PC-3 (cell line): ENCODE measurements at regions not wholly inside any gene's neighbourhood (a gene's known extent, or its start where the extent isn't known, plus 50 kb on each side); places are given as distances from the start of the nearest gene placed in this dataset.

Experiments used
- ATAC-seq: fragments of 200-7000 bp; cut with Tn5 transposase; 2 replicates; pipeline ENCODE4 v1.9.1; 2020; ENCODE audit warnings: mild to moderate bottlenecking, moderate library complexity
- BruUV-seq: library from RNA; stranded (reverse); fragments of 400-500 nt; replicated peaks from 2 replicates; lab custom pipeline; 2021; lab: Mats Ljungman, UMichigan
- CTCF ChIA-PET: fragments of 300-600 bp; sonication (Branson Sonifier 250); formaldehyde crosslinking; loops from one replicate; lab custom pipeline; 2022; ENCODE audit warnings: antibody characterized with exemption; lab: Charles Lee
- POLR2A ChIA-PET: fragments of 300-600 bp; sonication (Branson Sonifier 250); formaldehyde crosslinking; loops from one replicate; lab custom pipeline; 2022; ENCODE audit warnings: antibody characterized with exemption; ENCODE audit not compliant: unreplicated experiment; lab: Charles Lee
- DNase-seq: peaks from one replicate; pipeline ENCODE4 v3.0.0-alpha.2; 2015
- H2AFZ ChIP-seq: fragments of 300-600 bp; sonication (generic); 2 replicates; pipeline ENCODE4 v1.6.0; 2016; ENCODE audit warnings: antibody characterized with exemption, low read length
- H3F3A ChIP-seq: fragments of 300-600 bp; sonication (generic); one replicate; pipeline ENCODE4 v1.6.0; 2017; ENCODE audit warnings: antibody characterized with exemption, low read length, control low read depth, mild to moderate bottlenecking; ENCODE audit not compliant: unreplicated experiment
- H3K27ac ChIP-seq: fragments of 300-600 bp; sonication (generic); 2 replicates; pipeline ENCODE4 v1.5.1; 2016; ENCODE audit warnings: mild to moderate bottlenecking, low read length
- H3K27me3 ChIP-seq: fragments of 300-600 bp; sonication (generic); 2 replicates; pipeline ENCODE4 v1.6.1; 2016; ENCODE audit warnings: low read length, mixed read lengths
- H3K36me3 ChIP-seq: fragments of 300-600 bp; sonication (generic); 2 replicates; pipeline ENCODE4 v1.6.1; 2016; ENCODE audit warnings: low read depth, mixed run types, low read length, mixed read lengths
- H3K4me1 ChIP-seq: fragments of 300-600 bp; sonication (generic); 2 replicates; pipeline ENCODE4 v1.5.1; 2016; ENCODE audit warnings: low read length; ENCODE audit not compliant: insufficient read depth
- H3K4me2 ChIP-seq: fragments of 300-600 bp; sonication (generic); 2 replicates; pipeline ENCODE4 v1.6.0; 2016; ENCODE audit warnings: low read length
- H3K4me3 ChIP-seq: fragments of 300-600 bp; sonication (generic); 2 replicates; pipeline ENCODE4 v1.5.1; 2016; ENCODE audit warnings: mild to moderate bottlenecking, low read length, mixed read lengths
- H3K79me2 ChIP-seq: fragments of 300-600 bp; sonication (generic); 2 replicates; pipeline ENCODE4 v1.6.1; 2017; ENCODE audit warnings: low read length, mixed read lengths
- H3K9ac ChIP-seq: fragments of 300-600 bp; sonication (generic); 2 replicates; pipeline ENCODE4 v1.6.0; 2016; ENCODE audit warnings: mild to moderate bottlenecking, low read length
- H3K9me2 ChIP-seq: fragments of 300-600 bp; sonication (generic); replicated peaks from 2 replicates; pipeline ENCODE4 v1.6.1; 2016; ENCODE audit warnings: mixed run types, low read length, mixed read lengths
- H3K9me3 ChIP-seq: fragments of 300-600 bp; sonication (generic); 2 replicates; pipeline ENCODE4 v1.6.1; 2016; ENCODE audit warnings: low read length, mixed read lengths
- H4K20me1 ChIP-seq: fragments of 300-600 bp; sonication (generic); 2 replicates; pipeline ENCODE4 v1.6.1; 2016; ENCODE audit warnings: low read length, mixed read lengths
- CTCF ChIP-seq: fragments of 300-600 bp; sonication (generic); conservative IDR thresholded peaks from 2 replicates; pipeline ENCODE4 v1.5.1; 2017; ENCODE audit warnings: antibody characterized with exemption, low read depth, mild to moderate bottlenecking, low read length
- EZH2 ChIP-seq: fragments of 300-600 bp; sonication (generic); IDR thresholded peaks from one replicate; pipeline ENCODE4 v1.6.1; 2017; ENCODE audit warnings: antibody characterized with exemption, mild to moderate bottlenecking, low read length; ENCODE audit not compliant: unreplicated experiment
- EZH2phosphoT487 ChIP-seq: fragments of 300-600 bp; sonication (generic); IDR thresholded peaks from 2 replicates; pipeline ENCODE4 v1.6.1; 2018; ENCODE audit warnings: mild to moderate bottlenecking, antibody characterized with exemption, low read length, borderline replicate concordance
- intact Hi-C: fragments of 100-400 bp; cut with micrococcal nuclease; formaldehyde crosslinking; loops from 2 replicates; pipeline ENCODE4 v1.9.0; 2023

GRCh38 chr13:85969331-85969730, 170.1 kb upstream of the SLITRK6 start:
- H3K9me2 ChIP-seq = no peaks in the 10 kb centered on the region
- H3K27ac ChIP-seq = no peak overlapping the region
- ChIA-PET POLR2A (no interaction called here), CTCF (no interaction called here)
- H3K4me1 ChIP-seq = peaks cover 4% of the 10 kb centered on the region; the same call in 1 of the 2 replicates
- H3K9ac ChIP-seq = no peak overlapping the region
- H3K9me3 ChIP-seq = no peaks in the 10 kb centered on the region
- H3K4me3 ChIP-seq = no peak overlapping the region
- no peaks in the 10 kb centered on the region for H3K27me3 ChIP-seq
- intact Hi-C loops = no loop called here
- TF ChIP-seq CTCF (no peak), EZH2phosphoT487 (no peak), EZH2 (no peak)
- ATAC-seq = no peak
- no peak for DNase-seq
- H3K4me2 ChIP-seq = no peak overlapping the region
- no peaks in the 10 kb centered on the region for H3K36me3 ChIP-seq
- no TSS peak for BruUV-seq
- no peaks in the 10 kb centered on the region for H3K79me2 ChIP-seq
- H3F3A ChIP-seq = no peaks in the 10 kb centered on the region
- no peak overlapping the region for H2AFZ ChIP-seq
- no peaks in the 10 kb centered on the region for H4K20me1 ChIP-seq

- DNase-seq (no peak), ATAC-seq (no peak)
- intact Hi-C loops = no loop called here
- H3K4me2 ChIP-seq = no peak overlapping the region
- no peaks in the 10 kb centered on the region for H3K36me3 ChIP-seq
- H3K27ac ChIP-seq = no peak overlapping the region
- no peak overlapping the region for H3K4me3 ChIP-seq
- H2AFZ ChIP-seq = no peak overlapping the region
- H3K9me3 ChIP-seq = no peaks in the 10 kb centered on the region
- no peaks in the 10 kb centered on the region for H3K27me3 ChIP-seq
- BruUV-seq = no TSS peak
- H4K20me1 ChIP-seq = no peaks in the 10 kb centered on the region
- POLR2A ChIA-PET = no interaction called here
- H3K4me1 ChIP-seq = no peaks in the 10 kb centered on the region
- no peaks in the 10 kb centered on the region for H3K79me2 ChIP-seq
- H3F3A ChIP-seq = no peaks in the 10 kb centered on the region
- TF ChIP-seq EZH2 = no peak
- TF ChIP-seq CTCF = no peak
- no peak for TF ChIP-seq EZH2phosphoT487
- no peaks in the 10 kb centered on the region for H3K9me2 ChIP-seq
- CTCF ChIA-PET = no interaction called here
- H3K9ac ChIP-seq = no peak overlapping the region
Measured at GRCh38 chr13:85935868-85936467, 136.7 kb upstream of the SLITRK6 start.

GRCh38 chr13:85930108-85930507, 130.9 kb upstream of the SLITRK6 start:
- CTCF ChIA-PET = no interaction called here

More at GRCh38 chr13:85930108-85930507, 130.9 kb upstream of the SLITRK6 start:
- POLR2A ChIA-PET = no interaction called here
- H3K27me3 ChIP-seq = no peaks in the 10 kb centered on the region
- no TSS peak for BruUV-seq
- TF ChIP-seq EZH2 (no peak), CTCF (no peak), EZH2phosphoT487 (no peak)
- H3K79me2 ChIP-seq = no peaks in the 10 kb centered on the region
- H3F3A ChIP-seq = no peaks in the 10 kb centered on the region
- H2AFZ ChIP-seq = no peak overlapping the region
- no peaks in the 10 kb centered on the region for H3K36me3 ChIP-seq
- ATAC-seq (no peak), DNase-seq (no peak)
- intact Hi-C loops = no loop called here
- no peak overlapping the region for H3K4me3 ChIP-seq
- H4K20me1 ChIP-seq = no peaks in the 10 kb centered on the region
- H3K27ac ChIP-seq = no peak overlapping the region
- H3K9me2 ChIP-seq = no peaks in the 10 kb centered on the region
- no peaks in the 10 kb centered on the region for H3K9me3 ChIP-seq
- H3K9ac ChIP-seq = no peak overlapping the region
- H3K4me1 ChIP-seq = no peaks in the 10 kb centered on the region
- no peak overlapping the region for H3K4me2 ChIP-seq
